Colon (tissue), 2 donors: ENCODE measurements at regions not wholly inside any gene's neighbourhood (a gene's known extent, or its start where the extent isn't known, plus 50 kb on each side); places are given as distances from the start of the nearest gene placed in this dataset.

ENCODE experiments used
- FAIRE-seq: peaks from 2 replicates; lab custom pipeline; 2012; peaks lifted over from hg19 to GRCh38; lab: Jason Lieb, UNC
- donor health status: control.
- donor health status: control.

- no peak for FAIRE-seq
Observed at GRCh38 chr2:7973801-7974480, 707.9 kb upstream of the ID2 start.

GRCh38 chr2:7974936-7975335 is 706.9 kb upstream of the ID2 start:
- no peak for FAIRE-seq

GRCh38 chr2:7976206-7976605 is 705.6 kb upstream of the ID2 start:
- no peak for FAIRE-seq

GRCh38 chr2:7977981-7978380 is 703.9 kb upstream of the ID2 start:
- no peak for FAIRE-seq

- no peak for FAIRE-seq
Observed at GRCh38 chr2:7982054-7982453, 699.8 kb upstream of the ID2 start.

- FAIRE-seq, result no peak
Observed at GRCh38 chr2:7983451-7983850, 698.4 kb upstream of the ID2 start.

GRCh38 chr2:7983912-7984311 is 697.9 kb upstream of the ID2 start:
- no peak for FAIRE-seq

- no peak for FAIRE-seq
Observed at GRCh38 chr2:7984693-7985353, 697.0 kb upstream of the ID2 start.

- FAIRE-seq, result no peak
Observed at GRCh38 chr2:7986431-7986830, 695.4 kb upstream of the ID2 start.

GRCh38 chr2:7987992-7988391 is 693.9 kb upstream of the ID2 start:
- no peak for FAIRE-seq

GRCh38 chr2:7988440-7988839 is 693.4 kb upstream of the ID2 start:
- FAIRE-seq, result no peak

GRCh38 chr2:7989823-7990222 is 692.0 kb upstream of the ID2 start:
- no peak for FAIRE-seq

- FAIRE-seq, result no peak
Observed at GRCh38 chr2:7992612-7993602, 688.9 kb upstream of the ID2 start.

GRCh38 chr2:7994397-7994951 is 687.4 kb upstream of the ID2 start:
- FAIRE-seq, result no peak

GRCh38 chr2:7997279-7997678 is 684.6 kb upstream of the ID2 start:
- FAIRE-seq, result no peak

GRCh38 chr2:7999683-8000476 is 682.0 kb upstream of the ID2 start:
- FAIRE-seq, result no peak

- no peak for FAIRE-seq
Observed at GRCh38 chr2:8000870-8001269, 681.0 kb upstream of the ID2 start.

- FAIRE-seq, result no peak
Observed at GRCh38 chr2:8002765-8003393, 679.0 kb upstream of the ID2 start.

- FAIRE-seq, result no peak
Observed at GRCh38 chr2:8003462-8004075, 678.3 kb upstream of the ID2 start.

GRCh38 chr2:8004250-8004681 is 677.6 kb upstream of the ID2 start:
- FAIRE-seq, result no peak

GRCh38 chr2:8006181-8006580 is 675.7 kb upstream of the ID2 start:
- FAIRE-seq, result no peak
